ENCODE measurements at regions not wholly inside any gene's neighbourhood (a gene's known extent, or its start where the extent isn't known, plus 50 kb on each side); places are given as distances from the start of the nearest gene placed in this dataset.
"Not testable (repeated sequence)": the region's sequence is repeated elsewhere in the genome, so short reads cannot be mapped to it uniquely, and the experiment has no call there.

GRCh38 chr10:100638969-100639368 lies 103.2 kb downstream of the HIF1AN start:
- DNase-seq (ENCODE audit: low spot score): not testable (repeated sequence)

- no peak for DNase-seq (ENCODE audit: low spot score)
Observed at GRCh38 chr10:100642295-100642994, 102.9 kb upstream of the PAX2 start.

GRCh38 chr10:100645091-100645490 lies 100.3 kb upstream of the PAX2 start:
- DNase-seq (ENCODE audit: low spot score): no peak

GRCh38 chr10:100645613-100646392 lies 99.6 kb upstream of the PAX2 start:
- no peak for DNase-seq (ENCODE audit: low spot score)

GRCh38 chr10:100647928-100648327 lies 97.5 kb upstream of the PAX2 start:
- no peak for DNase-seq (ENCODE audit: low spot score)

GRCh38 chr10:100650693-100651092 lies 94.7 kb upstream of the PAX2 start:
- no peak for DNase-seq (ENCODE audit: low spot score)

GRCh38 chr10:100651099-100651498 lies 94.3 kb upstream of the PAX2 start:
- not testable (repeated sequence) for DNase-seq (ENCODE audit: low spot score)

- no peak for DNase-seq (ENCODE audit: low spot score)
Observed at GRCh38 chr10:100651916-100652315, 93.5 kb upstream of the PAX2 start.

GRCh38 chr10:100652406-100653135 lies 92.8 kb upstream of the PAX2 start:
- no peak for DNase-seq (ENCODE audit: low spot score)

GRCh38 chr10:100653238-100653956 lies 92.0 kb upstream of the PAX2 start:
- DNase-seq (ENCODE audit: low spot score): no peak

GRCh38 chr10:100653957-100654781 lies 91.2 kb upstream of the PAX2 start:
- DNase-seq (ENCODE audit: low spot score): no peak

GRCh38 chr10:100654782-100655325 lies 90.5 kb upstream of the PAX2 start:
- no peak for DNase-seq (ENCODE audit: low spot score)

GRCh38 chr10:100655326-100655759 lies 90.0 kb upstream of the PAX2 start:
- DNase-seq (ENCODE audit: low spot score): no peak

GRCh38 chr10:100655760-100656421 lies 89.5 kb upstream of the PAX2 start:
- no peak for DNase-seq (ENCODE audit: low spot score)

GRCh38 chr10:100656454-100656853 lies 88.9 kb upstream of the PAX2 start:
- DNase-seq (ENCODE audit: low spot score): no peak

- DNase-seq (ENCODE audit: low spot score): no peak
Observed at GRCh38 chr10:100658269-100658668, 87.1 kb upstream of the PAX2 start.

- no peak for DNase-seq (ENCODE audit: low spot score)
Observed at GRCh38 chr10:100659361-100660098, 85.9 kb upstream of the PAX2 start.

- no peak for DNase-seq (ENCODE audit: low spot score)
Observed at GRCh38 chr10:100660365-100660764, 85.0 kb upstream of the PAX2 start.

GRCh38 chr10:100660945-100661344 lies 84.4 kb upstream of the PAX2 start:
- no peak for DNase-seq (ENCODE audit: low spot score)

- no peak for DNase-seq (ENCODE audit: low spot score)
Observed at GRCh38 chr10:100661520-100661919, 83.9 kb upstream of the PAX2 start.

Data from kidney capillary endothelial cell (primary cell).